ENCODE measurements at regions not wholly inside any gene's neighbourhood (a gene's known extent, or its start where the extent isn't known, plus 50 kb on each side); places are given as distances from the start of the nearest gene placed in this dataset.

GRCh38 chr10:35722636-35723035, 80.5 kb upstream of the FZD8 start:
- TF ChIP-seq CTCF (IDR thresholded peaks at IDR 0.05) = no peak
- no peak overlapping the region for H3K4me3 ChIP-seq
- no peak for DNase-seq (ENCODE audit: low spot score)
- no peak overlapping the region for H3K27ac ChIP-seq

- Histone ChIP-seq H3K27ac (no peak overlapping the region), H3K4me3 (no peak overlapping the region)
- no peak for TF ChIP-seq CTCF (IDR thresholded peaks at IDR 0.05)
- no peak for DNase-seq (ENCODE audit: low spot score)
These were observed 80.1 kb upstream of the FZD8 start for GRCh38 chr10:35722226-35722625.

GRCh38 chr10:35720366-35720765, 78.3 kb upstream of the FZD8 start:
- no peak for DNase-seq (ENCODE audit: low spot score)
- Histone ChIP-seq H3K4me3 (no peak overlapping the region), H3K27ac (no peak overlapping the region)
- TF ChIP-seq CTCF (IDR thresholded peaks at IDR 0.05) = no peak

- DNase-seq (ENCODE audit: low spot score) = no peak
- Histone ChIP-seq H3K27ac (no peak overlapping the region), H3K4me3 (no peak overlapping the region)
- TF ChIP-seq CTCF (IDR thresholded peaks at IDR 0.05) = no peak
These were observed 74.7 kb upstream of the FZD8 start for GRCh38 chr10:35716776-35717175.

- no peak overlapping the region for H3K4me3 ChIP-seq
- DNase-seq (ENCODE audit: low spot score) = no peak
- TF ChIP-seq CTCF (IDR thresholded peaks at IDR 0.05) = no peak
- H3K27ac ChIP-seq = no peak overlapping the region
These were observed 70.4 kb upstream of the FZD8 start for GRCh38 chr10:35712486-35712885.

- no peak for TF ChIP-seq CTCF (IDR thresholded peaks at IDR 0.05)
- no peak for DNase-seq (ENCODE audit: low spot score)
- no peak overlapping the region for H3K27ac ChIP-seq
These were observed 69.7 kb upstream of the FZD8 start for GRCh38 chr10:35711615-35712411.

More at GRCh38 chr10:35711615-35712411, 69.7 kb upstream of the FZD8 start:
- no peak overlapping the region for H3K4me3 ChIP-seq
